ENCODE measurements at regions not wholly inside any gene's neighbourhood (a gene's known extent, or its start where the extent isn't known, plus 50 kb on each side); places are given as distances from the start of the nearest gene placed in this dataset.

DNA sequence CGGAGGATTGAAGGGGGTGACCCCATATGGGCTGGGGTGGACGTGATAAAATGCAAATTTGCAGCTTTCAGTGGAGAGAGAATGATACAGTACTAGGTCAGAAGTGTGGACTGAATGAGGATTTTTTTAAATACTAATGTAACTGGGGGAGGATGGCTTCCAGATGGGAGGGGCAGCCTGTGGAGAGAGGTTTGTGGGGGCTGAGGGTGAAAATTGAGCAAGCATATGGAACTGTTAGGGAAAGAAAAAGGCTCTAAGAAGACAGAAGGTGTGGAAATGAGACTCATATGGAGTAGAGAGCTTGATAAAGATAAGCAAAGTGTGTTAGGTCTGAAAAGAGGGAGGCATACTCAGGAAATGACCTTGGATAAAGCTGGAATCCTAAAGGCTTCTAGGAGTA lies 926.4 kb downstream of the IGSF11 start:
- DNase-seq (ENCODE audit: low read depth in 1 of 2, low spot score in 2 of 2) (no peak), FAIRE-seq (no peak)
- H4K8ac ChIP-seq (ENCODE audit: extremely low read depth, insufficient read depth, low read length): no peak overlapping the region
- no peaks in the 10 kb centered on the region for H3K36me3 ChIP-seq (ENCODE audit: control insufficient read depth in 2 of 4, insufficient read depth in 4 of 4, low read length in 3 of 4)
- no peak overlapping the region for H2BK120ac ChIP-seq (replicated peaks; ENCODE audit: low read depth, low read length)
- CTCF ChIA-PET (ENCODE audit: partially characterized antibody): no interaction called here
- no peak overlapping the region for H3K23ac ChIP-seq (ENCODE audit: insufficient read length)
- no peak overlapping the region for H2BK20ac ChIP-seq (ENCODE audit: low read length)
- H3K4ac ChIP-seq (replicated peaks; ENCODE audit: insufficient read length, low read depth, low read length): no peak overlapping the region
- no peak overlapping the region for H2BK5ac ChIP-seq (ENCODE audit: low read depth, low read length)
- H3K27me3 ChIP-seq (replicated peaks in 1 of 4; ENCODE audit: control insufficient read depth in 3 of 4, extremely low read depth in 1 of 4, insufficient read depth in 3 of 4, low read length in 3 of 4): no peaks in the 10 kb centered on the region
- H2BK15ac ChIP-seq (ENCODE audit: low read length): no peak overlapping the region
- H2AFZ ChIP-seq (ENCODE audit: low read length): peak overlapping the region; percentile 68; the same call in 1 of the 2 replicates
- TF ChIP-seq NRF1 (IDR thresholded peaks at IDR 0.05; ENCODE audit: low read depth, low read length): no peak
- TF ChIP-seq KDM4A (IDR thresholded peaks at IDR 0.05; ENCODE audit: low read depth, low read length, severe bottlenecking): no peak
- TF ChIP-seq RFX5 (IDR thresholded peaks at IDR 0.05; ENCODE audit: borderline replicate concordance, low read depth, low read length): no peak
- no peak for TF ChIP-seq FOSL1 (IDR thresholded peaks at IDR 0.05; ENCODE audit: insufficient read depth, low read depth, low read length)
- TF ChIP-seq TAF1 (IDR thresholded peaks at IDR 0.05; ENCODE audit: low read depth, low read length): no peak
- no peaks in the 10 kb centered on the region for H3K9me3 ChIP-seq (ENCODE audit: insufficient read depth in 2 of 2, low read depth in 1 of 2, low read length in 1 of 2)
- no peak overlapping the region for H3K14ac ChIP-seq (ENCODE audit: insufficient read length)
- H3K18ac ChIP-seq (ENCODE audit: extremely low read depth, low read length): no peak overlapping the region
- H4K91ac ChIP-seq (replicated peaks; ENCODE audit: insufficient read length, low read length): no peak overlapping the region
- WGBS, 2 experiments (ENCODE audit: extremely low coverage in 1 of 2, insufficient coverage in 1 of 2, insufficient read length in 1 of 2, insufficient replicate concordance in 2 of 2, low coverage in 1 of 2, low lambda C conversion rate in 2 of 2, missing lambda C conversion rate in 1 of 2): 73% methylated on average over 2 of the region's 2 CpGs; no CpG with 5 or more reads in 1 of the 2 experiments
- H2BK12ac ChIP-seq (ENCODE audit: low read depth, low read length): no peak overlapping the region
- no peaks in the 10 kb centered on the region for H3K79me1 ChIP-seq (ENCODE audit: low read depth, low read length)
- no peak overlapping the region for H4K5ac ChIP-seq (ENCODE audit: insufficient read length, low read depth, low read length)
- H3K56ac ChIP-seq (replicated peaks; ENCODE audit: insufficient read length, low read depth, low read length): no peak overlapping the region
- H4K20me1 ChIP-seq (replicated peaks in 1 of 2; ENCODE audit: control insufficient read depth in 1 of 2, insufficient read depth in 2 of 2, low read length in 2 of 2): no peaks in the 10 kb centered on the region
- no peaks in the 10 kb centered on the region for H3K79me2 ChIP-seq (ENCODE audit: control insufficient read depth in 1 of 2, insufficient read depth in 2 of 2, low read length in 2 of 2)
- POLR2A ChIA-PET (ENCODE audit: partially characterized antibody): no interaction called here
- H2AK5ac ChIP-seq (ENCODE audit: low read depth, low read length): no peak overlapping the region
- H3K4me3 ChIP-seq (ENCODE audit: extremely low read depth in 1 of 4, insufficient read depth in 2 of 4, low read depth in 3 of 4, low read length in 4 of 4): no peak overlapping the region
- no peak overlapping the region for H3K9ac ChIP-seq (replicated peaks in 1 of 4; ENCODE audit: extremely low read depth in 1 of 4, low read depth in 3 of 4, low read length in 3 of 4)
- no peaks in the 10 kb centered on the region for H3K23me2 ChIP-seq (ENCODE audit: low read depth, low read length)
- no peak overlapping the region for H3K4me2 ChIP-seq (ENCODE audit: insufficient read depth in 1 of 2, low read depth in 2 of 2, low read length in 2 of 2)
- no peak overlapping the region for H3K27ac ChIP-seq (ENCODE audit: low read depth, low read length)
- H3K4me1 ChIP-seq (replicated peaks in 1 of 4; ENCODE audit: control insufficient read depth in 3 of 4, insufficient read depth in 4 of 4, low read length in 3 of 4): peaks cover 0 to 7% (median 3%) of the 10 kb centered on the region in 4 experiments; a peak in 3 of 7 replicates
